ENCODE measurements at regions not wholly inside any gene's neighbourhood (a gene's known extent, or its start where the extent isn't known, plus 50 kb on each side); places are given as distances from the start of the nearest gene placed in this dataset.

DNA sequence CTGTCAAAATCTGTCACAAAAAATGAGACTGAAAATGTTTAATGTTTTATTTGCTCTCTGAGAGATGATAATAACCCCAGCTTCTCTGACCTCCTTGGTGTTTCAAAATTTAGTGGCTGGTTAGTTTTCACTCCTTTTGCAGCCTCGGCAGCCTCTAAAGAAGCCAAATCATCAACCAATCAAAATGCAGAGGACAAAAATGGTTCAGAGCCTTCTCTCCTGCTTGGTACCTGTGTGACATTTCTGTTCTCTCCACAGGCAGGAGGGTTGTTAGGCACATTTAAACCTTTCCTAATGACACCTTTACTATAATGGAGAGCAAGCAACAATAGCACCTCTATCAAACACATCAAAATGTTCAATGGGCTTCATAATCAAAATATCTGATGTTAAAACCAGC lies 375.5 kb downstream of the HACE1 start:
- TF ChIP-seq, protein P1, sequence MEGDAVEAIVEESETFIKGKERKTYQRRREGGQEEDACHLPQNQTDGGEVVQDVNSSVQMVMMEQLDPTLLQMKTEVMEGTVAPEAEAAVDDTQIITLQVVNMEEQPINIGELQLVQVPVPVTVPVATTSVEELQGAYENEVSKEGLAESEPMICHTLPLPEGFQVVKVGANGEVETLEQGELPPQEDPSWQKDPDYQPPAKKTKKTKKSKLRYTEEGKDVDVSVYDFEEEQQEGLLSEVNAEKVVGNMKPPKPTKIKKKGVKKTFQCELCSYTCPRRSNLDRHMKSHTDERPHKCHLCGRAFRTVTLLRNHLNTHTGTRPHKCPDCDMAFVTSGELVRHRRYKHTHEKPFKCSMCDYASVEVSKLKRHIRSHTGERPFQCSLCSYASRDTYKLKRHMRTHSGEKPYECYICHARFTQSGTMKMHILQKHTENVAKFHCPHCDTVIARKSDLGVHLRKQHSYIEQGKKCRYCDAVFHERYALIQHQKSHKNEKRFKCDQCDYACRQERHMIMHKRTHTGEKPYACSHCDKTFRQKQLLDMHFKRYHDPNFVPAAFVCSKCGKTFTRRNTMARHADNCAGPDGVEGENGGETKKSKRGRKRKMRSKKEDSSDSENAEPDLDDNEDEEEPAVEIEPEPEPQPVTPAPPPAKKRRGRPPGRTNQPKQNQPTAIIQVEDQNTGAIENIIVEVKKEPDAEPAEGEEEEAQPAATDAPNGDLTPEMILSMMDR (IDR thresholded peaks at IDR 0.05), result no peak
- TF ChIP-seq POLR2AphosphoS5 (IDR thresholded peaks at IDR 0.05; ENCODE audit: low read depth, low read length) (no peak), CHD2 (IDR thresholded peaks at IDR 0.05; ENCODE audit: low read length, partially characterized antibody) (no peak), FOSL2 (IDR thresholded peaks at IDR 0.05; ENCODE audit: borderline replicate concordance, low read depth) (no peak), JUND (IDR thresholded peaks at IDR 0.05) (no peak), EZH2phosphoT487 (IDR thresholded peaks at IDR 0.05; ENCODE audit: borderline replicate concordance, low read depth) (no peak), MAX (IDR thresholded peaks at IDR 0.05; ENCODE audit: low read depth) (no peak), RXRA (IDR thresholded peaks at IDR 0.05; ENCODE audit: borderline replicate concordance, low read depth) (no peak), RCOR1 (IDR thresholded peaks at IDR 0.05; ENCODE audit: low read length) (no peak)
- TF ChIP-seq, protein P2, sequence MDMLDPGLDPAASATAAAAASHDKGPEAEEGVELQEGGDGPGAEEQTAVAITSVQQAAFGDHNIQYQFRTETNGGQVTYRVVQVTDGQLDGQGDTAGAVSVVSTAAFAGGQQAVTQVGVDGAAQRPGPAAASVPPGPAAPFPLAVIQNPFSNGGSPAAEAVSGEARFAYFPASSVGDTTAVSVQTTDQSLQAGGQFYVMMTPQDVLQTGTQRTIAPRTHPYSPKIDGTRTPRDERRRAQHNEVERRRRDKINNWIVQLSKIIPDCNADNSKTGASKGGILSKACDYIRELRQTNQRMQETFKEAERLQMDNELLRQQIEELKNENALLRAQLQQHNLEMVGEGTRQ (IDR thresholded peaks at IDR 0.05; ENCODE audit: borderline replicate concordance, low read depth, low read length), result no peak
